AG04449 (cell line): ENCODE measurements at regions not wholly inside any gene's neighbourhood (a gene's known extent, or its start where the extent isn't known, plus 50 kb on each side); places are given as distances from the start of the nearest gene placed in this dataset.

ENCODE experiments used
- CTCF ChIA-PET: fragments of 350-600 bp; formaldehyde crosslinking; extraction: SDS; loops from one replicate; lab custom pipeline; 2021; ENCODE audit warnings: antibody characterized with exemption; lab: Yijun Ruan, JAX
- POLR2A ChIA-PET: fragments of 400-600, 350-600 bp; formaldehyde crosslinking; extraction: SDS; loops from one replicate; lab custom pipeline; 2020; ENCODE audit warnings: antibody characterized with exemption, inconsistent platforms; lab: Yijun Ruan, JAX
- DNase-seq: peaks from one replicate; pipeline ENCODE4 v3.0.0-alpha.2; 2010; ENCODE audit warnings: low read depth, low spot score
- H3K4me3 ChIP-seq: 2 replicates; pipeline ENCODE4 v1.5.1; 2011; ENCODE audit warnings: low read depth, mild to moderate bottlenecking, control low read depth, low read length
- TF ChIP-seq, protein P1 (sequence below): IDR thresholded peaks from one replicate; pipeline ENCODE4 v1.5.1; 2011; ENCODE audit warnings: mild to moderate bottlenecking, moderate library complexity, low read length, control low read depth, inconsistent platforms; ENCODE audit not compliant: insufficient read depth; ENCODE audit errors: missing control alignments

DNA sequence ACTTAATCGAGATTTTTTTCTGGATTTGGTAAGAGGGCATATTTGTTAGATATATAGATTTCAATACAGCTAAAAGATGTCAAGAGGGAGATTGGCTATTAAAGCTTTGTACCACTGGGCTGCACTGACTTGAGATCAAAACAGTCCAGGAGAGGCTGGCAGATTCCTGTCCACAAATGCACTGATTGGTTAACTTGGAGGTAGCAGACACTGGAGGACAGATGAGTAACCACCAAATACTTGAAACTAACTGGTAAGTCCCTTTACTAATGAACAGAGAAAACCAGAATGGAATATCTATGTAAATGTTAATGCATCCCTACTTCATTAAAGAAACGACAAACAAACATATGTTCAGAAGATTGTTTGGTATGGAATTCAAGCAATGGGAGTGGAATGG, 416.6 kb downstream of the LRIG3 start:
- no peak for DNase-seq
- ChIA-PET POLR2A (no interaction called here), CTCF (no interaction called here)
- TF ChIP-seq, protein P1, sequence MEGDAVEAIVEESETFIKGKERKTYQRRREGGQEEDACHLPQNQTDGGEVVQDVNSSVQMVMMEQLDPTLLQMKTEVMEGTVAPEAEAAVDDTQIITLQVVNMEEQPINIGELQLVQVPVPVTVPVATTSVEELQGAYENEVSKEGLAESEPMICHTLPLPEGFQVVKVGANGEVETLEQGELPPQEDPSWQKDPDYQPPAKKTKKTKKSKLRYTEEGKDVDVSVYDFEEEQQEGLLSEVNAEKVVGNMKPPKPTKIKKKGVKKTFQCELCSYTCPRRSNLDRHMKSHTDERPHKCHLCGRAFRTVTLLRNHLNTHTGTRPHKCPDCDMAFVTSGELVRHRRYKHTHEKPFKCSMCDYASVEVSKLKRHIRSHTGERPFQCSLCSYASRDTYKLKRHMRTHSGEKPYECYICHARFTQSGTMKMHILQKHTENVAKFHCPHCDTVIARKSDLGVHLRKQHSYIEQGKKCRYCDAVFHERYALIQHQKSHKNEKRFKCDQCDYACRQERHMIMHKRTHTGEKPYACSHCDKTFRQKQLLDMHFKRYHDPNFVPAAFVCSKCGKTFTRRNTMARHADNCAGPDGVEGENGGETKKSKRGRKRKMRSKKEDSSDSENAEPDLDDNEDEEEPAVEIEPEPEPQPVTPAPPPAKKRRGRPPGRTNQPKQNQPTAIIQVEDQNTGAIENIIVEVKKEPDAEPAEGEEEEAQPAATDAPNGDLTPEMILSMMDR: no peak
- H3K4me3 ChIP-seq: no peak overlapping the region

- ChIA-PET POLR2A (no interaction called here), CTCF (no interaction called here)
- no peak for DNase-seq
- TF ChIP-seq, protein P1: no peak
- no peak overlapping the region for H3K4me3 ChIP-seq
Measured at GRCh38 chr12:58504143-58504938, 416.0 kb downstream of the LRIG3 start.

DNA sequence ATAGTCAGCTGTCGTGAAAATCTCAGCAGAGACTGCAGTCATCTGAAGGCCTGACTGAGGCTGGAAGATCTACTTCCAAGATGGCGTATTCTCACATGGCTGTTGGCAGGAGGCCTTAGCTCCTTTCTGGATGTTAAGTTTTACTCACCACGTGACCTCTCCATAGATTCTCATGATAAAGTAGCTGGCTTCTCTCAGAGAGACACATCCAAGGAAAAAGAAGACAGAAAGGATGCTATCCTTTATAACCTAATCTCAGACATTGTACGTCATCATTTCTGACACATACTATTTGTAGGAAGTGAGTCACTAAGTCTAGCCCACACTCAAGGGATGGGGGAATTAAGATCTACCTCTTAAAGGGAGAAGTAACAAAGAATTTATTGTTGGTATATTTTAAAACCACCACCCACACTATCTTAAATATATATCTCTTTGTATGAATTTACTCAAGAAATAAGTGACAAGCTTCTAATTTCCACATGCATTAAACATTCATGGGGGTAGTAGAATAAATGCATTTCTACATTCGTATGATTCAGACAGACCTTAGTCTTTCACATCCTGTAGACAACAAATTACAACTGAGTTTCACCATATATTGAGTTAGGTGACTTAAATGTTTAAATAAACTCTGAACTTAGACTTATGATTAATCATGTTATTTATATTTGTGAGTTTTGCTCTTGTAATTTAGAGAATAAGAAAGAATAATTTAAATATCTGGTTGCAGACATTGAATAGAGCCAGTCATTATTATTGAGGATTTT, 411.0 kb downstream of the LRIG3 start:
- ChIA-PET CTCF (no interaction called here), POLR2A (no interaction called here)
- H3K4me3 ChIP-seq: no peak overlapping the region
- DNase-seq: no peak
- TF ChIP-seq, protein P1: no peak

GRCh38 chr12:58513301-58513834, 406.9 kb downstream of the LRIG3 start:
- TF ChIP-seq, protein P1: no peak
- H3K4me3 ChIP-seq: no peak overlapping the region
- CTCF ChIA-PET: interaction anchor here (0.9 kb wide), 1 partner anchor 26 kb away, joined by 3 read pairs; no protein-coding TSS in a partner anchor
- no peak for DNase-seq
- POLR2A ChIA-PET: no interaction called here

GRCh38 chr12:58513852-58514251, 406.5 kb downstream of the LRIG3 start:
- DNase-seq: no peak
- TF ChIP-seq, protein P1: no peak
- POLR2A ChIA-PET: no interaction called here

GRCh38 chr12:58519839-58520238, 400.5 kb downstream of the LRIG3 start:
- H3K4me3 ChIP-seq: no peak overlapping the region
- TF ChIP-seq, protein P1: no peak
- CTCF ChIA-PET: no interaction called here
- POLR2A ChIA-PET: no interaction called here
- no peak for DNase-seq

More at GRCh38 chr12:58513852-58514251, 406.5 kb downstream of the LRIG3 start:
- CTCF ChIA-PET: interaction anchor here (0.9 kb wide), 1 partner anchor 24 kb away, joined by 3 read pairs; no protein-coding TSS in a partner anchor
- H3K4me3 ChIP-seq: no peak overlapping the region
